Keratinocyte (primary cell): ENCODE measurements at regions not wholly inside any gene's neighbourhood (a gene's known extent, or its start where the extent isn't known, plus 50 kb on each side); places are given as distances from the start of the nearest gene placed in this dataset.

Experiments
- DNase-seq: peaks from one replicate; pipeline ENCODE4 v3.0.0-alpha.2; 2011; ENCODE audit warnings: low read depth, missing footprints, low spot score
- FAIRE-seq: peaks from 2 replicates; lab custom pipeline; 2011; peaks lifted over from hg19 to GRCh38; lab: Jason Lieb, UNC
- H2AFZ ChIP-seq: 2 replicates; pipeline ENCODE4 v1.6.0; 2012; ENCODE audit warnings: low read length, control low read depth, inconsistent platforms; ENCODE audit not compliant: control insufficient read depth
- H3K27ac ChIP-seq: 2 replicates; pipeline ENCODE4 v1.5.1; 2011; ENCODE audit warnings: low read length; ENCODE audit not compliant: control insufficient read depth, insufficient read depth
- H3K27me3 ChIP-seq: 3 replicates; pipeline ENCODE4 v1.6.0; 2011; ENCODE audit warnings: low read length; ENCODE audit not compliant: control insufficient read depth, insufficient read depth; ENCODE audit errors: extremely low read depth
- H3K36me3 ChIP-seq, 2 experiments: 2 replicates in 1 of 2; 3 replicates in 1 of 2; pipeline ENCODE4 v1.5.1; 2011; ENCODE audit warnings: low read length in 2 of 2, mild to moderate bottlenecking in 1 of 2; ENCODE audit not compliant: control insufficient read depth in 2 of 2, insufficient read depth in 2 of 2; ENCODE audit errors: extremely low read depth in 1 of 2
- H3K4me1 ChIP-seq: 3 replicates; pipeline ENCODE4 v1.5.1; 2011; ENCODE audit warnings: low read length; ENCODE audit not compliant: control insufficient read depth, insufficient read depth; ENCODE audit errors: extremely low read depth
- H3K4me2 ChIP-seq: 3 replicates; pipeline ENCODE4 v1.6.0; 2011; ENCODE audit warnings: low read depth, low read length; ENCODE audit not compliant: control insufficient read depth, insufficient read depth; ENCODE audit errors: extremely low read depth
- H3K4me3 ChIP-seq, 3 experiments: fragments of 200-600 bp in 1 of 3; sonication (generic) in 1 of 3; 2 replicates in 2 of 3; 3 replicates in 1 of 3; pipeline ENCODE4 v1.5.1; 2011 to 2016; ENCODE audit warnings: low read length in 3 of 3, mild to moderate bottlenecking in 3 of 3, control low read depth in 2 of 3, inconsistent platforms in 1 of 3, low read depth in 1 of 3, mixed read lengths in 1 of 3, mixed run types in 1 of 3, moderate library complexity in 1 of 3; ENCODE audit not compliant: control insufficient read depth in 2 of 3, insufficient read depth in 2 of 3; ENCODE audit errors: extremely low read depth in 1 of 3
- H3K79me2 ChIP-seq: 2 replicates; pipeline ENCODE4 v1.6.0; 2012; ENCODE audit warnings: low read length; ENCODE audit not compliant: control insufficient read depth, insufficient read depth
- H3K9ac ChIP-seq: 3 replicates; pipeline ENCODE4 v1.6.0; 2011; ENCODE audit warnings: low read length; ENCODE audit not compliant: control insufficient read depth, insufficient read depth; ENCODE audit errors: extremely low read depth
- H3K9me1 ChIP-seq: 3 replicates; pipeline ENCODE4 v1.6.0; 2011; ENCODE audit warnings: low read length; ENCODE audit not compliant: control insufficient read depth, insufficient read depth; ENCODE audit errors: extremely low read depth
- H3K9me3 ChIP-seq: 2 replicates; pipeline ENCODE4 v1.5.1; 2012; ENCODE audit warnings: low read depth, low read length; ENCODE audit not compliant: control insufficient read depth
- H4K20me1 ChIP-seq: 3 replicates; pipeline ENCODE4 v1.6.0; 2011; ENCODE audit warnings: low read length; ENCODE audit not compliant: control insufficient read depth, insufficient read depth; ENCODE audit errors: extremely low read depth
- EZH2 ChIP-seq: IDR thresholded peaks from one replicate; pipeline ENCODE4 v1.6.1; 2012; ENCODE audit warnings: inconsistent platforms, mild to moderate bottlenecking, low read length, moderate library complexity
- dilution Hi-C: fragments of 300-500 bp; cut with MboI; formaldehyde crosslinking; loops from one replicate; pipeline ENCODE4 v1.7.0; 2020; ENCODE audit warnings: low sequenced_read_pairs; ENCODE audit not compliant: extremely low pct_ligation_motif_present
- TF ChIP-seq, protein P1 (sequence below), 3 experiments: IDR thresholded peaks in 1 of 3; conservative IDR thresholded peaks in 1 of 3; optimal IDR thresholded peaks in 1 of 3; 2 replicates in 2 of 3; 3 replicates in 1 of 3; pipeline versions ENCODE3 to v1.5.1; 2011; ENCODE audit warnings: low read length in 3 of 3, mild to moderate bottlenecking in 3 of 3, moderate library complexity in 2 of 3, control low read depth in 1 of 3, inconsistent platforms in 1 of 3; ENCODE audit not compliant: insufficient read depth in 2 of 3; ENCODE audit errors: extremely low read depth in 1 of 3

DNA sequence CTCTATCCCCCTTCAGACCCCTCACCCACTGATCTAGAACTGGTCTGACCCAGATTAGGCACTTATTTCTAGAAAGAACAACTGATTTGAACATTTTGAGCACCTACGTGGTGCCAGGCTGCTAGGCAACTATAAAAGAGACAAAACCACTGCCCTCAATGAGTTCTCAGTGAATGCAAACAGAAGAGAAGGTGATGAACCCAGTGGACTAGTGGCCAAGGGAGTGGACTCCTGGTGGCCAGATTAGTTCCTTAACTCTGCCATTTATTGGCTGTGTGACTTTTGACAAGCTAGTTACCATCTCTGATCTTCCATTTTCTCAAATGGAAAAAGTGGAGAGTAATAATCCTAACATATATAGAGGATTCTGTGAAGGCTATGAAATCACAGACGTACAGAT, 259.1 kb upstream of the SALL1 start:
- FAIRE-seq = no peak
- Histone ChIP-seq H3K36me3 (no peaks in the 10 kb centered on the region), H3K4me3 (no peak overlapping the region), H4K20me1 (no peaks in the 10 kb centered on the region), H3K79me2 (no peaks in the 10 kb centered on the region), H3K4me1 (peaks cover 18% of the 10 kb centered on the region), H3K9me3 (no peaks in the 10 kb centered on the region), H3K9me1 (no peaks in the 10 kb centered on the region), H3K9ac (no peak overlapping the region), H3K27ac (no peak overlapping the region), H3K27me3 (no peaks in the 10 kb centered on the region), H3K4me2 (no peak overlapping the region), H2AFZ (no peak overlapping the region)
- DNase-seq = no peak
- dilution Hi-C loops = no loop called here
- TF ChIP-seq, protein P1, sequence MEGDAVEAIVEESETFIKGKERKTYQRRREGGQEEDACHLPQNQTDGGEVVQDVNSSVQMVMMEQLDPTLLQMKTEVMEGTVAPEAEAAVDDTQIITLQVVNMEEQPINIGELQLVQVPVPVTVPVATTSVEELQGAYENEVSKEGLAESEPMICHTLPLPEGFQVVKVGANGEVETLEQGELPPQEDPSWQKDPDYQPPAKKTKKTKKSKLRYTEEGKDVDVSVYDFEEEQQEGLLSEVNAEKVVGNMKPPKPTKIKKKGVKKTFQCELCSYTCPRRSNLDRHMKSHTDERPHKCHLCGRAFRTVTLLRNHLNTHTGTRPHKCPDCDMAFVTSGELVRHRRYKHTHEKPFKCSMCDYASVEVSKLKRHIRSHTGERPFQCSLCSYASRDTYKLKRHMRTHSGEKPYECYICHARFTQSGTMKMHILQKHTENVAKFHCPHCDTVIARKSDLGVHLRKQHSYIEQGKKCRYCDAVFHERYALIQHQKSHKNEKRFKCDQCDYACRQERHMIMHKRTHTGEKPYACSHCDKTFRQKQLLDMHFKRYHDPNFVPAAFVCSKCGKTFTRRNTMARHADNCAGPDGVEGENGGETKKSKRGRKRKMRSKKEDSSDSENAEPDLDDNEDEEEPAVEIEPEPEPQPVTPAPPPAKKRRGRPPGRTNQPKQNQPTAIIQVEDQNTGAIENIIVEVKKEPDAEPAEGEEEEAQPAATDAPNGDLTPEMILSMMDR (optimal IDR thresholded peaks at IDR 0.05 in 1 of 3, IDR thresholded peaks at IDR 0.05 in 1 of 3, conservative IDR thresholded peaks at IDR 0.05 in 1 of 3; ENCODE audit: extremely low read depth in 1 of 3, insufficient read depth in 2 of 3, low read length in 3 of 3) = no peak
- no peak for TF ChIP-seq EZH2

GRCh38 chr16:51409001-51409675, 258.1 kb upstream of the SALL1 start:
- no peaks in the 10 kb centered on the region for H3K27me3 ChIP-seq
- FAIRE-seq (peak; percentile 63), DNase-seq (no peak)
- H3K4me3 ChIP-seq = no peak overlapping the region
- H3K79me2 ChIP-seq = no peaks in the 10 kb centered on the region
- dilution Hi-C loops = no loop called here
- H3K9me1 ChIP-seq = no peaks in the 10 kb centered on the region
- H4K20me1 ChIP-seq = no peaks in the 10 kb centered on the region
- no peak overlapping the region for H3K9ac ChIP-seq
- no peaks in the 10 kb centered on the region for H3K9me3 ChIP-seq
- peaks cover 18% of the 10 kb centered on the region for H3K4me1 ChIP-seq
- peak overlapping the region; percentile 81 for H3K27ac ChIP-seq
- H3K4me2 ChIP-seq = no peak overlapping the region
- H3K36me3 ChIP-seq = no peaks in the 10 kb centered on the region
- H2AFZ ChIP-seq = no peak overlapping the region
- TF ChIP-seq, protein P1 (optimal IDR thresholded peaks at IDR 0.05 in 1 of 3, IDR thresholded peaks at IDR 0.05 in 1 of 3, conservative IDR thresholded peaks at IDR 0.05 in 1 of 3; ENCODE audit: extremely low read depth in 1 of 3, insufficient read depth in 2 of 3, low read length in 3 of 3) = no peak
- no peak for TF ChIP-seq EZH2
